ENCODE measurements at regions not wholly inside any gene's neighbourhood (a gene's known extent, or its start where the extent isn't known, plus 50 kb on each side); places are given as distances from the start of the nearest gene placed in this dataset.

- BruUV-seq (replicated peaks), result no TSS peak
- no peak for DNase-seq
- Mint-ChIP-seq H3K27me3 (ENCODE audit: unreplicated experiment) (no peaks in the 10 kb centered on the region), H3K9me3 (ENCODE audit: low read depth, unreplicated experiment) (no peaks in the 10 kb centered on the region), H3K4me3 (ENCODE audit: low read depth, unreplicated experiment) (no peak overlapping the region), H3K36me3 (ENCODE audit: insufficient read depth, unreplicated experiment) (no peaks in the 10 kb centered on the region), H3K27ac (ENCODE audit: unreplicated experiment) (no peak overlapping the region), H3K4me1 (ENCODE audit: low read depth, unreplicated experiment) (no peaks in the 10 kb centered on the region)
- CTCF ChIA-PET, result no interaction called here
- intact Hi-C loops (cut with micrococcal nuclease; ENCODE audit: unreplicated experiment), result no loop called here
- no peak for TF ChIP-seq CTCF (IDR thresholded peaks at IDR 0.05; ENCODE audit: unreplicated experiment)
These were observed 137.6 kb upstream of the DSEL start for GRCh38 chr18:67654101-67654500.

- Mint-ChIP-seq H3K27me3 (ENCODE audit: unreplicated experiment) (no peaks in the 10 kb centered on the region), H3K9me3 (ENCODE audit: low read depth, unreplicated experiment) (no peaks in the 10 kb centered on the region), H3K4me1 (ENCODE audit: low read depth, unreplicated experiment) (no peaks in the 10 kb centered on the region), H3K27ac (ENCODE audit: unreplicated experiment) (no peak overlapping the region), H3K36me3 (ENCODE audit: insufficient read depth, unreplicated experiment) (no peaks in the 10 kb centered on the region), H3K4me3 (ENCODE audit: low read depth, unreplicated experiment) (no peak overlapping the region)
- no peak for DNase-seq
- BruUV-seq (replicated peaks), result no TSS peak
- intact Hi-C loops (cut with micrococcal nuclease; ENCODE audit: unreplicated experiment), result no loop called here
- CTCF ChIA-PET, result no interaction called here
- TF ChIP-seq CTCF (IDR thresholded peaks at IDR 0.05; ENCODE audit: unreplicated experiment), result no peak
These were observed 135.8 kb upstream of the DSEL start for GRCh38 chr18:67652288-67652687.

GRCh38 chr18:67651438-67651837 is 134.9 kb upstream of the DSEL start:
- intact Hi-C loops (cut with micrococcal nuclease; ENCODE audit: unreplicated experiment), result no loop called here
- BruUV-seq (replicated peaks), result no TSS peak
- CTCF ChIA-PET, result no interaction called here
- no peak for DNase-seq
- Mint-ChIP-seq H3K4me1 (ENCODE audit: low read depth, unreplicated experiment) (no peaks in the 10 kb centered on the region), H3K27me3 (ENCODE audit: unreplicated experiment) (no peaks in the 10 kb centered on the region), H3K4me3 (ENCODE audit: low read depth, unreplicated experiment) (no peak overlapping the region), H3K36me3 (ENCODE audit: insufficient read depth, unreplicated experiment) (no peaks in the 10 kb centered on the region), H3K9me3 (ENCODE audit: low read depth, unreplicated experiment) (no peaks in the 10 kb centered on the region), H3K27ac (ENCODE audit: unreplicated experiment) (no peak overlapping the region)
- no peak for TF ChIP-seq CTCF (IDR thresholded peaks at IDR 0.05; ENCODE audit: unreplicated experiment)

DNA sequence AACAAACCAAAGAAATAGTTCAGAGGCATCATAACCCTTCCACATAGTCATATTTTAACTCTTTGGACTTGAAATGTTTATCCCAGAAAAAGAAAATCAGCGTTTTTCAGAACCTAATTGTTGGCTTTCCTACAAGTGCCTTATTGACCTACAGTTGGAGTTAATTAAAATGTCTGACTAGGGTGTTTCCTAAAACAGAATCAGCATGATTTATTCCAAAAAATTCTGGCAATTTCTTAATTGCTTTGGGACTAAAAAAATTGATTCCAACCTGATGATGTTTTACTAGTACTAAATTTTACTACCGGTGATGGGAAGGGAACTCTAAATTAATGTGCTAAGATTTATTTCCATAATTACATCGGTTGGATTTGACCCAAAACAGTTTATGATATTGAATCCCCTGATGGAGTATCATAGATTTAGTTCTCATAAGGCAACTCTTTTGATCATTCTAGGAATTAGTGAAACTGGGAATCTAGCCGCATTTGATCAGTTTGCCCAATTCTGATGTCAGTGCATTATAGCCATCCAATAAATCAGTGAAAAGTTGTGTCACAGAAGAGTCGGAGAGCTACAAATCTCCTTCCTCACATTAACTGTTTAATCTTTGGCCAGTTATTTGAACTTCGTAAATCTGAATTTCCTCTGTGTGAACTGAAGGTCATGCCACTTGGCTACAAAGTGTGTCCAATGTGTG is 134.3 kb upstream of the DSEL start:
- no peak for TF ChIP-seq CTCF (IDR thresholded peaks at IDR 0.05; ENCODE audit: unreplicated experiment)
- Mint-ChIP-seq H3K4me1 (ENCODE audit: low read depth, unreplicated experiment) (no peaks in the 10 kb centered on the region), H3K4me3 (ENCODE audit: low read depth, unreplicated experiment) (no peak overlapping the region), H3K27me3 (ENCODE audit: unreplicated experiment) (no peaks in the 10 kb centered on the region), H3K36me3 (ENCODE audit: insufficient read depth, unreplicated experiment) (no peaks in the 10 kb centered on the region), H3K27ac (ENCODE audit: unreplicated experiment) (no peak overlapping the region), H3K9me3 (ENCODE audit: low read depth, unreplicated experiment) (no peaks in the 10 kb centered on the region)
- CTCF ChIA-PET, result no interaction called here
- intact Hi-C loops (cut with micrococcal nuclease; ENCODE audit: unreplicated experiment), result no loop called here
- no peak for DNase-seq
- no TSS peak for BruUV-seq (replicated peaks)
